GM18861 (cell line): ENCODE measurements at regions not wholly inside any gene's neighbourhood (a gene's known extent, or its start where the extent isn't known, plus 50 kb on each side); places are given as distances from the start of the nearest gene placed in this dataset.

Experiments
- ATAC-seq: cut with Tn5 transposase; IDR thresholded peaks from one replicate; pipeline ENCODE4 v1.9.1; 2021; ENCODE audit not compliant: unreplicated experiment

- no peak for ATAC-seq
Observed at GRCh38 chr12:126337556-126338441, 1272.6 kb downstream of the AACS start.

GRCh38 chr12:126342866-126343265 is 1277.6 kb downstream of the AACS start:
- no peak for ATAC-seq

GRCh38 chr12:126343321-126343720 is 1278.1 kb downstream of the AACS start:
- no peak for ATAC-seq

GRCh38 chr12:126346087-126346486 is 1280.9 kb downstream of the AACS start:
- ATAC-seq: no peak

- ATAC-seq: no peak
Observed at GRCh38 chr12:126347421-126347820, 1282.2 kb downstream of the AACS start.

- ATAC-seq: no peak
Observed at GRCh38 chr12:126349383-126349782, 1284.1 kb downstream of the AACS start.

GRCh38 chr12:126353604-126354003 is 1288.4 kb downstream of the AACS start:
- ATAC-seq: no peak

GRCh38 chr12:126354633-126355032 is 1289.4 kb downstream of the AACS start:
- no peak for ATAC-seq

GRCh38 chr12:126355346-126355745 is 1290.1 kb downstream of the AACS start:
- ATAC-seq: no peak

GRCh38 chr12:126358806-126359205 is 1293.6 kb downstream of the AACS start:
- ATAC-seq: no peak

GRCh38 chr12:126359216-126359615 is 1294.0 kb downstream of the AACS start:
- no peak for ATAC-seq

- no peak for ATAC-seq
Observed at GRCh38 chr12:126361804-126362203, 1296.6 kb downstream of the AACS start.

GRCh38 chr12:126362493-126362892 is 1297.3 kb downstream of the AACS start:
- no peak for ATAC-seq

GRCh38 chr12:126362964-126363363 is 1297.7 kb downstream of the AACS start:
- no peak for ATAC-seq

GRCh38 chr12:126369487-126370463 is 1304.5 kb downstream of the AACS start:
- no peak for ATAC-seq

- ATAC-seq: no peak
Observed at GRCh38 chr12:126383506-126383905, 1318.3 kb downstream of the AACS start.

GRCh38 chr12:126384026-126384564 is 1318.9 kb downstream of the AACS start:
- no peak for ATAC-seq

- no peak for ATAC-seq
Observed at GRCh38 chr12:126385785-126386184, 1320.5 kb downstream of the AACS start.

- ATAC-seq: no peak
Observed at GRCh38 chr12:126389220-126389841, 1324.1 kb downstream of the AACS start.

GRCh38 chr12:126389961-126390360 is 1324.7 kb downstream of the AACS start:
- no peak for ATAC-seq
